ENCODE measurements at regions not wholly inside any gene's neighbourhood (a gene's known extent, or its start where the extent isn't known, plus 50 kb on each side); places are given as distances from the start of the nearest gene placed in this dataset.

DNA sequence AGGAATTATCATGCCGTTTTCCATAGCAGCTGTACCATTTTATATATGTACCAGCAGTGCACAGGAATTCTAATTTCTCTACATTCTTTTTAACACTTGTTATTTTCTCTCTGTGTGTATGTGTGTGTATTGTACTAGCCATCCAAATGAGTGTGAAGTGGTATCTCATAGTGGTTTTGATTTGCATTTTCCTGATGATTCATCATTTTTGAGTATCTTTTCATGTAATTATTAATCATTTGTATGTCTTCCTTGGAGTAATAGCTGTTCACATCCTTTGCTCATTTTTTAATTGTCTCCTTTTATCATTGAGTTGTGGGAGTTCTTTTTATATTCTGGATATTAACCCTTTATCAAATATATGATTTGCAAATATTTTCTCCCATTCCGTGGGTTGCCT is 95.6 kb upstream of the MANSC4 start:
- DNase-seq (ENCODE audit: low read depth): no peak
- TF ChIP-seq, protein P1, sequence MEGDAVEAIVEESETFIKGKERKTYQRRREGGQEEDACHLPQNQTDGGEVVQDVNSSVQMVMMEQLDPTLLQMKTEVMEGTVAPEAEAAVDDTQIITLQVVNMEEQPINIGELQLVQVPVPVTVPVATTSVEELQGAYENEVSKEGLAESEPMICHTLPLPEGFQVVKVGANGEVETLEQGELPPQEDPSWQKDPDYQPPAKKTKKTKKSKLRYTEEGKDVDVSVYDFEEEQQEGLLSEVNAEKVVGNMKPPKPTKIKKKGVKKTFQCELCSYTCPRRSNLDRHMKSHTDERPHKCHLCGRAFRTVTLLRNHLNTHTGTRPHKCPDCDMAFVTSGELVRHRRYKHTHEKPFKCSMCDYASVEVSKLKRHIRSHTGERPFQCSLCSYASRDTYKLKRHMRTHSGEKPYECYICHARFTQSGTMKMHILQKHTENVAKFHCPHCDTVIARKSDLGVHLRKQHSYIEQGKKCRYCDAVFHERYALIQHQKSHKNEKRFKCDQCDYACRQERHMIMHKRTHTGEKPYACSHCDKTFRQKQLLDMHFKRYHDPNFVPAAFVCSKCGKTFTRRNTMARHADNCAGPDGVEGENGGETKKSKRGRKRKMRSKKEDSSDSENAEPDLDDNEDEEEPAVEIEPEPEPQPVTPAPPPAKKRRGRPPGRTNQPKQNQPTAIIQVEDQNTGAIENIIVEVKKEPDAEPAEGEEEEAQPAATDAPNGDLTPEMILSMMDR (conservative IDR thresholded peaks at IDR 0.05; ENCODE audit: low read depth, low read length): no peak
- H3K4me3 ChIP-seq (ENCODE audit: low read length): no peak overlapping the region

DNA sequence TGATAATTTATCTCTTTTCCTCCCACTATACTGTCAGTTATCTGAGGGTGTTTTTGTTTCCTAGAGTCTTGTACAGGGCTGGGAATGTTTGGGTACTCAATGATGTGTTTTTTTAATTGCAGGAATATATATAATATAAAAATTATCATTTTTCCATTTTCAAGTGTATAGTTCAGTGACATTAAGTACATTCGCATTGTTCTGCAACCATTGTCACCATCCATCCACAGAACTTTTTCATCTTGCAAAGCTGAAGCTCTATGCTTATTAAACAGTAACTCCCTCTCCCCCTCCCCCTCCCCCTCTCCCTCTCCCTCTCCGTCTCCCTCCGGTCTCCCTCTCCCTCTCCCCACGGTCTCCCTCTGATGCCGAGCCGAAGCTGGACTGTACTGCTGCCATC is 93.0 kb upstream of the MANSC4 start:
- TF ChIP-seq, protein P1 (conservative IDR thresholded peaks at IDR 0.05; ENCODE audit: low read depth, low read length): no peak
- DNase-seq (ENCODE audit: low read depth): no peak

GRCh38 chr12:27871946-27872345 is 91.9 kb upstream of the MANSC4 start:
- TF ChIP-seq, protein P1 (conservative IDR thresholded peaks at IDR 0.05; ENCODE audit: low read depth, low read length): no peak
- no peak overlapping the region for H3K4me3 ChIP-seq (ENCODE audit: low read length)
- no peak for DNase-seq (ENCODE audit: low read depth)

More for the DNA sequence above, 93.0 kb upstream of the MANSC4 start:
- no peak overlapping the region for H3K4me3 ChIP-seq (ENCODE audit: low read length)

GRCh38 chr12:27870939-27871338 is 90.9 kb upstream of the MANSC4 start:
- H3K4me3 ChIP-seq (ENCODE audit: low read length): no peak overlapping the region
- TF ChIP-seq, protein P1 (conservative IDR thresholded peaks at IDR 0.05; ENCODE audit: low read depth, low read length): no peak
- DNase-seq (ENCODE audit: low read depth): peak; percentile 74

DNA sequence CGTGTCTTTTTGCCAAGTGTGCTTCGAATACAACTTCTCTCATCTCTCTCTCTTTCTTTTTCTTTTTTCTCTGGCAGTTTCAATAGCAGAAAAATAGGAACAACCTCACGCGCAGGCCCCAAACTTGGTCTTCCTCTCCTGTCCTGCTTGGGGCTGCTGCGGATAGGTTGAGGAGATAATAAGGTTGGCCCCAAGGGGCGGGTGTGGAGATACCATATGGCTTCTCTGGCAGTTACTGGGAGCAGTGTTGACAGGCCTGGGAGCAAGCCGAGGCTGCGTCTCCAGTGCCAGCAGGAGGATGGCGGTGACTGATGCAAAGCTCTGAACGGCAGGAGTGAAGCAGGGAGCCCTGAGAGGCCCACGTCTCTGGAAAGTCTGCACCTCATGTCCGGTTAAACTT is 89.5 kb upstream of the MANSC4 start:
- TF ChIP-seq, protein P1 (conservative IDR thresholded peaks at IDR 0.05; ENCODE audit: low read depth, low read length): no peak
- DNase-seq (ENCODE audit: low read depth): no peak

DNA sequence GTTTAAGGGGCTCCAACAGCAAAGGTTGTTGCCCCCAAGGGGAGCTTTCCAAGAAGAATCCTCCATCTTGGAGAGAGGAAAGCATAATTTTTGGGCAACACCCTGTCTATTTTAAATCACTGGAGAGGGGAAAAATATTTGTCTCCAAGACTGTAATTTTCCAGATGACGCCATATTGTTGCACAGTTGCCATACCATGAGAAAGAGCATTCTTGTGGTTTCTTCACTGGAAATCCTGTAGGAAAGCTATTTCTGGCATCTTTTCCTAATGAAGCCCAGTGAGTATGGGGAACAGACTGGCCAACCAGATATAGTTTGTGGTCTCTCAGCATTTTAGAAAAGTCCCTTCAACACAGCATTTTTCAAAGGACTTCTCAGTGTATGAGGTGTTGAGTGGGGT is 88.1 kb upstream of the MANSC4 start:
- no peak overlapping the region for H3K4me3 ChIP-seq (ENCODE audit: low read length)
- TF ChIP-seq, protein P1 (conservative IDR thresholded peaks at IDR 0.05; ENCODE audit: low read depth, low read length): no peak
- DNase-seq (ENCODE audit: low read depth): peak; percentile 79

More for the DNA sequence above, 89.5 kb upstream of the MANSC4 start:
- H3K4me3 ChIP-seq (ENCODE audit: low read length): no peak overlapping the region

DNA sequence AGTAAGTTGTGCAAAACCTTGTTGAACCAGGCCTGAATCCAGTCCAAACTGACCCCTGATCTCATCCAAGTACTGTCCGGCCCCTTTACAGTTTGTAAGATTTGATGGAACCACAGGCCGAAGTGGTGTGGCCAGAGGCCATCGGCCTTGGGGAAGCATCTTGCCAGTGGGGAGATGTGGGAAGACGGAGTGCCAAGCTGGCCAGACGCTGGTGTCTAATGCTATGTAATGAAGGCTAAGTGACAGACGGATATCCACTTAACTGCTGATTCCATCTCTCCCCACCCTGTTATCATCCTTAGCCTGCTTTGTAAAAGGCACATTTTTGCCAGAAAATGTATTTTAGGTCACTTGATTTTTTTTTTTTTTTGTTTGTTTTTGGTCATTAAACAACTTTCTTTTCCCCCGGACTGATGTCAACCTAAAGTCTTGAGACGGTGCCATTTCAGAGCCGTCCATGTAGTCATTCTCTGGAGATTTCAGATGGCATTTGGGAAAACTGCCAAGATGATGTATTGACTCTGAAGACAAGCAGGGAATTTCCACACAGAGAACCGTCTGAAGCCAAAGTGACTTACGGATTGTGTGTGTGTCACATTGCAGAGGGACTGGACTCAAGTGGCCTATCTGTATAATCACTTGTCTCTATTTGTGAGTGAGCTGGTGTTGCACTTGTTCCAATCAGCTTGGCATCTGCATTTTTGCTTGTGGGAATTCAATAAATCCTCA is 86.5 kb upstream of the MANSC4 start:
- TF ChIP-seq, protein P1 (conservative IDR thresholded peaks at IDR 0.05; ENCODE audit: low read depth, low read length): no peak
- peak; percentile 28 for DNase-seq (ENCODE audit: low read depth)

More for the DNA sequence above, 86.5 kb upstream of the MANSC4 start:
- H3K4me3 ChIP-seq (ENCODE audit: low read length): no peak overlapping the region

All from retinal pigment epithelial cell (primary cell).